OCI-LY7 (cell line): ENCODE measurements at regions not wholly inside any gene's neighbourhood (a gene's known extent, or its start where the extent isn't known, plus 50 kb on each side); places are given as distances from the start of the nearest gene placed in this dataset.

Source experiments
- EZH2phosphoT487 ChIP-seq: fragments of 200-600 bp; sonication (generic); IDR thresholded peaks from 2 replicates; pipeline ENCODE4 v1.6.1; 2018; ENCODE audit warnings: low read depth, borderline replicate concordance, mild to moderate bottlenecking, mixed run types, antibody characterized with exemption, low read length, moderate library complexity, mixed read lengths
- TF ChIP-seq, protein P1 (sequence below): fragments of 200-600 bp; sonication (generic); conservative IDR thresholded peaks from 2 replicates; pipeline ENCODE4 v1.5.1; 2014; ENCODE audit warnings: mild to moderate bottlenecking, antibody characterized with exemption, low read length, moderate library complexity, mixed read lengths

DNA sequence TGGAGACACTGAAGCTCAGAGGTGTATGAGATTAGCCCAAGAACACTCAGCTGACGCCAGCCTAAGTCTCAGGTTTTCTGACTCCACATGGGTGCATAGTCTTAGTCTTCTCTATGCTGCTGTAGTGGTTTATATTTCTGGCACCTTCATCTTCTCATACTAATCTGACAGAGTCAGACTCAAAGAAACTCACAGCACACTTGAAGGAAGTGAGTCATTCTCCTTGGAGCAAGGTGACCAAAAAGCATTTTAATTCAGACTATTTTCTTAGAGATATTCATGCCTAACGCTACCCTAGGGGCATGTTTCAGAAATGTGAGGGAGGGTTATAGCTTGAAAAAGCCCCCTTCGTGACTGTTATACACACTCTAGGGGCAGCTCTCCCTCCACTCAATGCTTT lies 775.3 kb upstream of the ARPP21 start:
- TF ChIP-seq, protein P1, sequence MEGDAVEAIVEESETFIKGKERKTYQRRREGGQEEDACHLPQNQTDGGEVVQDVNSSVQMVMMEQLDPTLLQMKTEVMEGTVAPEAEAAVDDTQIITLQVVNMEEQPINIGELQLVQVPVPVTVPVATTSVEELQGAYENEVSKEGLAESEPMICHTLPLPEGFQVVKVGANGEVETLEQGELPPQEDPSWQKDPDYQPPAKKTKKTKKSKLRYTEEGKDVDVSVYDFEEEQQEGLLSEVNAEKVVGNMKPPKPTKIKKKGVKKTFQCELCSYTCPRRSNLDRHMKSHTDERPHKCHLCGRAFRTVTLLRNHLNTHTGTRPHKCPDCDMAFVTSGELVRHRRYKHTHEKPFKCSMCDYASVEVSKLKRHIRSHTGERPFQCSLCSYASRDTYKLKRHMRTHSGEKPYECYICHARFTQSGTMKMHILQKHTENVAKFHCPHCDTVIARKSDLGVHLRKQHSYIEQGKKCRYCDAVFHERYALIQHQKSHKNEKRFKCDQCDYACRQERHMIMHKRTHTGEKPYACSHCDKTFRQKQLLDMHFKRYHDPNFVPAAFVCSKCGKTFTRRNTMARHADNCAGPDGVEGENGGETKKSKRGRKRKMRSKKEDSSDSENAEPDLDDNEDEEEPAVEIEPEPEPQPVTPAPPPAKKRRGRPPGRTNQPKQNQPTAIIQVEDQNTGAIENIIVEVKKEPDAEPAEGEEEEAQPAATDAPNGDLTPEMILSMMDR: no peak
- TF ChIP-seq EZH2phosphoT487: no peak
